ENCODE measurements at regions not wholly inside any gene's neighbourhood (a gene's known extent, or its start where the extent isn't known, plus 50 kb on each side); places are given as distances from the start of the nearest gene placed in this dataset.

DNA sequence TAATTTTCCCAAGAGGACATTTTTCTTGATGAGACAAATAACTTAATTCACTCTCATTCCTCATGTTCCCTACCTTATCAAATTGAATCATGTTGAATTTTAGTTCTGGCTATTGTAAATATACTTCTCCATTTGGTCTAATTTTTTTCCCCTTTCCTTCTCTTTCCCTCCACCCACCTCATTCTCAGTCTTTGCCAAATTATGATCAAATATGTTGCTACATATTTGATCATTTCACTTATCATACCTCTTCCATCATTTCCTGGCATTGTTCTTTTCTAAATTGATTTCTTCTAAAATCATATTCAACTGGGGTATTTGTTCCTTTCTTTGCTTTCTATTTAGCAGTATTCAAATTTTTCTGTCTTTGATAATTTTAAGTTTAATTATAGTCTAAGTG is 52.3 kb downstream of the HDGFL1 start:
- DNase-seq (ENCODE audit: low read depth, low spot score) = no peak
- H3K27ac ChIP-seq = no peak overlapping the region

DNA sequence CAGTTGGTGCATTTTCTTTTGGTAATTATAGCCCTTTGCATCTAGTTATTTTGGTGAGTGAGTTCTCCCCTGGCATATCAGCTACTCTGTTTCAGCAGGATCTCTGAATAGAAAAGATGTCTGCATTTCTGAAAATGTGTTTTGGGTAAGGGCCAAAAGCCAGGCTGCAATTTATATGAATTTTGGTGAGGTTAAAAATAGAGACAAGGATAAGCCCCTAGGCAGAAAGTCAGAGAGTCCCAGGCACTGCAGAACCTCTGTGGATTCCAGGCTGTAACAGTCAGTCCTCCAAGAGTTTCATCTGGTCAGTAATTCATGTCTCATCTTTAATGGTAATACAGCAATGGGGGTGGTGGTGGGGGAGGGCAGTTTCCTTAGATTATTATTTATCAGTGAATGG is 53.0 kb downstream of the HDGFL1 start:
- no peak for DNase-seq (ENCODE audit: low read depth, low spot score)

GRCh38 chr6:22622813-22623212 is 53.4 kb downstream of the HDGFL1 start:
- H3K27ac ChIP-seq = no peak overlapping the region
- DNase-seq (ENCODE audit: low read depth, low spot score) = no peak

More for the DNA sequence above, 53.0 kb downstream of the HDGFL1 start:
- H3K27ac ChIP-seq = no peak overlapping the region

- H3K27ac ChIP-seq = no peak overlapping the region
- no peak for DNase-seq (ENCODE audit: low read depth, low spot score)
Observed at GRCh38 chr6:22627644-22628043, 58.3 kb downstream of the HDGFL1 start.

GRCh38 chr6:22631091-22631490 is 61.7 kb downstream of the HDGFL1 start:
- no peak for DNase-seq (ENCODE audit: low read depth, low spot score)
- no peak overlapping the region for H3K27ac ChIP-seq

DNA sequence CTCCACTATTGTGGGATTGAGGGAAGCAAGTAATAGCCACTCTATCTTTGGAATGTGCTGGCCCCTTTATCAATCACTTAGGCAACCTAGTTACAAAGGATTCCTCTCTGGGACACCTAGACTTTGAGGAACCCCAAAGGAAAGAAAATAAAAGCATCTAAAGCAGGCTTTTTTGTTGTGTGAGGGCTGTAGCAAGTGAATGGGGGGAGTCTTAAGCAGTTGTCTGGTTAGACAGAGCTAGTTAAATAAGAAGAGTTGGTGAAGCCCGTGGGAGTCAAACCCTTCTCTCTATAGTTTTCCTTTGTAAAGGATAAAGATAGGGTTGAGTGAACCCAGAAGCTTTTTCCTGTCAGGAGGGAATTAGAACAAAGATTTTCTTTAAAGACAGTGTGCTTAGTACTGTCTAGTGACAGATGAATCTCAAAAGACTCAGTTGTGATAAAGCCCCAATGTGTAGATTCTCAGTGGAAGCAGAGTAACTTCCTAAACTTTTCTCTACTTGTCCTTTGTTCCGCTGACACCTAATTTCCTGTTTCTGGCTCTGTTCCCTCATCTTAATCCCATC is 63.3 kb downstream of the HDGFL1 start:
- DNase-seq (ENCODE audit: low read depth, low spot score) = no peak

GRCh38 chr6:22636452-22636851 is 67.1 kb downstream of the HDGFL1 start:
- no peak for DNase-seq (ENCODE audit: low read depth, low spot score)
- no peak overlapping the region for H3K27ac ChIP-seq

More for the DNA sequence above, 63.3 kb downstream of the HDGFL1 start:
- H3K27ac ChIP-seq = no peak overlapping the region

GRCh38 chr6:22637782-22638181 is 68.4 kb downstream of the HDGFL1 start:
- no peak overlapping the region for H3K27ac ChIP-seq

GRCh38 chr6:22638320-22638719 is 69.0 kb downstream of the HDGFL1 start:
- DNase-seq (ENCODE audit: low read depth, low spot score) = no peak
- no peak overlapping the region for H3K27ac ChIP-seq

More at GRCh38 chr6:22637782-22638181, 68.4 kb downstream of the HDGFL1 start:
- no peak for DNase-seq (ENCODE audit: low read depth, low spot score)

GRCh38 chr6:22642254-22642653 is 72.9 kb downstream of the HDGFL1 start:
- no peak for DNase-seq (ENCODE audit: low read depth, low spot score)

GRCh38 chr6:22643780-22644179 is 74.4 kb downstream of the HDGFL1 start:
- DNase-seq (ENCODE audit: low read depth, low spot score) = no peak
- H3K27ac ChIP-seq = no peak overlapping the region

More at GRCh38 chr6:22642254-22642653, 72.9 kb downstream of the HDGFL1 start:
- no peak overlapping the region for H3K27ac ChIP-seq

GRCh38 chr6:22647719-22648118 is 78.4 kb downstream of the HDGFL1 start:
- no peak for DNase-seq (ENCODE audit: low read depth, low spot score)
- H3K27ac ChIP-seq = no peak overlapping the region

DNA sequence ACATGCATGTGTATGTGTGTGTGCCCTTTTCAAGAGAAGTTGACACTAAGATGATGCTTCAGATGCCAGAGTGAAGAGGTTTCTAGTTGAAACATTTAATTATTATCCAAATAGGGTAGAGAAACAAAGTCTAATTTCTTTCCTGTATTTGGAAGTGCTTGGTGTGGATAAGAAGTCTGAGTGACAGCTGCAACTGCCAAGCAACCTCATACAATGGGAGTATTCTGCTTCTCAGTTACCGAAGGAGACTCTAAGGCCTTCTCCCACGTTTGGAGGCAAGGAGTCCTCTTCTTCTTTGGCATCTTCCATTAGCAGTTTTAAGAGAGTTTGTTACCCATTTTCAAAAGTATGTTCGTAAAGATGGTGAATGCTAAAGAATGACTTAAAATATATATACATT is 82.4 kb downstream of the HDGFL1 start:
- DNase-seq (ENCODE audit: low read depth, low spot score) = no peak
- no peak overlapping the region for H3K27ac ChIP-seq

DNA sequence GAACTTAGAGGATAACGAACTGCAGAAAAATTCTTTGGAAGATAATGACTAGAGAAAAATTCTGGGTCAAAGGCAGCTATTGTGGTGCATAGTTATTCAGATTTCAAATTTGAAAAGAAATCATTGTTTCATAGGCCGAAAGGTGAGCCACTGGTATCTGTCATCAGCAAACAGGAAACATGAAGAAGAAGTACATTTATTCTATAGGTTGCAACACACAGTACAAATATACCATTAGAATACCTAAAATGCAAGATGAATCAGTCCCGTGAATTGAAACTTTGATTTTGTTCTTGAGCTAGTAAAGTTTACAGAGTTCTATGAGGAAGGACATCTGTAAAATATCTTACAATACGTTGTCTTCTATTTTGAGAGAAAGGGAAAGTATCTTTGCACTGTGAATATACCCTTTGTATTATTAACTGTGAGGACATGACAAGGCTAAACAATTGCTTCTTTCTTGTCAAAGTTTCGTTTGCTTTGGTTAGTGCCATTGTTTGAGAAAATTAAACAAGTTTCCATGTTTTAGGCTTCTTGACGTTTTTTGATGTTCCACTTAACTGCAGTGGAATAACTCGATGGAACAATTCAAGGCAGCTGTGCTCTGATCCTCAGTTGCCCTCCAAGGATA is 84.7 kb downstream of the HDGFL1 start:
- DNase-seq (ENCODE audit: low read depth, low spot score) = no peak
- peak overlapping the region; percentile 13 for H3K27ac ChIP-seq

DNA sequence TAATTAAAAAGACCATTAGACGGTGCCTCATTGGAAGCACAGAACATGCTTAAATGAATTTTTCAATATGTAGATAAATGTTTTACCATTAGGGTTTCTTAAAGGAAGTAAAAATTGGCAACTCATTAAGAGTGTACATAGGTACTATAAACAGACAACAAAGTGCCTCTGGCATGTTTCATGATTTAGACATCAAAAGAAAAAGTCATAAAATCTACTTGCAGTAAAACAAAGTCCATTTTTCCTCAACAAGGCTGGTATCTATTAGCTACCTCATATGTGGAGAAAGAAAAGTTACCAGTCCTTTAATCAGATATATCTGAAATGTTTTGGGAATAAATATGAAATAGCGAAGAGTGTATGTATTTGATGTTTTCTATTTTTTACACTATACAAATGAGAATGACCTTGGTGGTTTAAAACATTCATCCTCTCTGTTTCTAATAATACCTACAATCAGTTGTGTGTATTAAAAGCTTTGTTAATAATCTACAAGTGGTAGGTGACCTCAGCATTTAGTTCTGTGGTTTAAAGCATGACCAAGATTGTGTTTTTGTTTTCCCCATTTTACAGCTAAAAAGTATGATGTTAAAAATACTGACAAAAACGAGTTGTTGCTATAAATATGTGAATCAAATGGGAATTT is 87.5 kb downstream of the HDGFL1 start:
- DNase-seq (ENCODE audit: low read depth, low spot score) = no peak
- no peak overlapping the region for H3K27ac ChIP-seq

DNA sequence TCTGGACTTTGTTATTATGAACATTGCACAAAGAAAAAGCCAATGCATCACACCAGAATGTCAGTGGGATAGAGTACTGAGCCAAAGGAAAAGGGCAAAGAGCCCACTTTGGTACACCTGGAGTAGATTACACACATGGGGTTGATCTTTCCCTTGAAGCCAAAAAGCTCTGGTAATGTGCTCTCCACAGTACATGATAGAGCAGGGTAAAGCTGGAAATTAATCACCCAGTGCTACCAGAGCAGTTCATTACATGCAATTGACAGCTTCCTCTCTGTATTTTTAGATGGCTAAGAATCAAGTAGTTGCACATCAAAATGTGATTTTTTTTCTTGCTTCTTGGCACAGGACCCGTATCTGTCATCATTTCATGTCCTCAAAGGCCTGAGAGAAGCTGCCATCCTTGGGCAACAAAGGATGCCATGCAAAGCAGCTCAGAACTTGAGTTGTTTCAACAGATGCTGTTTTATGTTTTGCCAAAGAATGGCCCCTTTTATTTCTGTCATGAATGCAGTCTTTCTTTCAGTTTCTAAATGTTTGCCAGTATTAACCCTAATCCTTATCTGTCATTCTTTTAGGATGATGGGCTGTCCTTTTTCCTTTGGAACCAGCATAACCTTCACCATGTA is 88.1 kb downstream of the HDGFL1 start:
- H3K27ac ChIP-seq = no peak overlapping the region
- DNase-seq (ENCODE audit: low read depth, low spot score) = no peak

GRCh38 chr6:22658183-22658582 is 88.8 kb downstream of the HDGFL1 start:
- DNase-seq (ENCODE audit: low read depth, low spot score) = no peak
- H3K27ac ChIP-seq = peak overlapping the region; percentile 2

- no peak overlapping the region for H3K27ac ChIP-seq
- DNase-seq (ENCODE audit: low read depth, low spot score) = no peak
Observed at GRCh38 chr6:22658934-22659333, 89.6 kb downstream of the HDGFL1 start.

- peak; percentile 68 for DNase-seq (ENCODE audit: low read depth, low spot score)
Observed at GRCh38 chr6:22664968-22665367, 95.6 kb downstream of the HDGFL1 start.

DNA sequence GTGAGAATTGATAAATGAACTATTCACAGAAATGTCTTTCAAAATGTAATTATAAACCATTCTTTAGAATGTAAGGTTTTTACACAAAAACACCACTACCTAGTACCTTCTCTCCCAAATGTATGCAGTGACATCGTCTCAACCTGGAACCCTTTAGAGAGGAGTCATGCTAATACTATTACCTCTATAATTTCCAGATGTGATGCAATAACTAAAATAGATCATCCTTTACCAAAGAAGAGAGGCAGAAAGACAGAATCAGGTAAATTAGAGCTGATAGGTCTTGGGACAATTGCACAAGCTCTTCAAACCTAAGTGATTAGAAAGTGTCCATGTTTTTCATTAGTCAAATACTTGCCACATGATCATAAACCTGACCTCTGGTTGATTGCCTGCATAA is 96.7 kb downstream of the HDGFL1 start:
- DNase-seq (ENCODE audit: low read depth, low spot score) = no peak
- no peak overlapping the region for H3K27ac ChIP-seq

More at GRCh38 chr6:22664968-22665367, 95.6 kb downstream of the HDGFL1 start:
- peak overlapping the region; percentile 22 for H3K27ac ChIP-seq

- no peak overlapping the region for H3K27ac ChIP-seq
- DNase-seq (ENCODE audit: low read depth, low spot score) = no peak
Observed at GRCh38 chr6:22666586-22666985, 97.2 kb downstream of the HDGFL1 start.

Measured in epithelial cell of prostate (primary cell).